Immature natural killer cell (primary cell): ENCODE measurements at regions not wholly inside any gene's neighbourhood (a gene's known extent, or its start where the extent isn't known, plus 50 kb on each side); places are given as distances from the start of the nearest gene placed in this dataset.

Source experiments
- DNase-seq, 3 donors: peaks; one replicate each; pipeline ENCODE4 v3.0.0; 2022; ENCODE audit warnings: mixed read lengths in 1 of 3
- H3K27ac Mint-ChIP-seq, 6 donors: one replicate each; pipeline ENCODE4 v1.8.0; 2020; ENCODE audit warnings: mixed read lengths in 6 of 6, mild to moderate bottlenecking in 5 of 6, inconsistent platforms in 4 of 6, moderate library complexity in 3 of 6
- H3K27me3 Mint-ChIP-seq, 3 donors: one replicate each; pipeline ENCODE4 v1.8.0; 2020 to 2021; ENCODE audit warnings: low read depth in 3 of 3, mild to moderate bottlenecking in 3 of 3, mixed read lengths in 3 of 3, moderate library complexity in 3 of 3, inconsistent platforms in 1 of 3
- H3K36me3 Mint-ChIP-seq, 3 donors: one replicate each; pipeline ENCODE4 v1.8.0; 2020; ENCODE audit warnings: mixed read lengths in 3 of 3, inconsistent platforms in 2 of 3, mild to moderate bottlenecking in 2 of 3
- H3K4me1 Mint-ChIP-seq, 2 donors: one replicate each; pipeline ENCODE4 v1.8.0; 2020; ENCODE audit warnings: inconsistent platforms in 2 of 2, mild to moderate bottlenecking in 2 of 2, mixed read lengths in 2 of 2, moderate library complexity in 1 of 2
- H3K4me3 Mint-ChIP-seq, 5 donors: one replicate each; pipeline ENCODE4 v1.8.0; 2020; ENCODE audit warnings: mild to moderate bottlenecking in 5 of 5, mixed read lengths in 5 of 5, inconsistent platforms in 3 of 5, moderate library complexity in 3 of 5
- H3K9me3 Mint-ChIP-seq, 6 donors: one replicate each; pipeline ENCODE4 v1.8.0; 2020; ENCODE audit warnings: mild to moderate bottlenecking in 6 of 6, mixed read lengths in 6 of 6, inconsistent platforms in 4 of 6, moderate library complexity in 3 of 6

- no peaks in the 10 kb centered on the region for H3K9me3 Mint-ChIP-seq
- DNase-seq = no peak
- H3K36me3 Mint-ChIP-seq = no peaks in the 10 kb centered on the region
- no peak overlapping the region for H3K4me3 Mint-ChIP-seq
- H3K4me1 Mint-ChIP-seq = no peaks in the 10 kb centered on the region
- no peak overlapping the region for H3K27ac Mint-ChIP-seq
- peaks cover 0 to 4% (median 2%) of the 10 kb centered on the region in 3 donors for H3K27me3 Mint-ChIP-seq
Observed at GRCh38 chr10:44039599-44039998, 345.3 kb downstream of the CXCL12 start.

- Mint-ChIP-seq H3K27me3 (peaks cover 0 to 7% (median 2%) of the 10 kb centered on the region in 3 donors), H3K27ac (no peak overlapping the region), H3K36me3 (no peaks in the 10 kb centered on the region), H3K4me3 (no peak overlapping the region), H3K9me3 (no peaks in the 10 kb centered on the region), H3K4me1 (no peaks in the 10 kb centered on the region)
- no peak for DNase-seq
Observed at GRCh38 chr10:44036425-44036824, 348.5 kb downstream of the CXCL12 start.

- no peak overlapping the region for H3K27ac Mint-ChIP-seq
- H3K27me3 Mint-ChIP-seq = peaks cover 0 to 7% (median 2%) of the 10 kb centered on the region in 3 donors
- H3K4me1 Mint-ChIP-seq = no peaks in the 10 kb centered on the region
- no peaks in the 10 kb centered on the region for H3K36me3 Mint-ChIP-seq
- H3K4me3 Mint-ChIP-seq = no peak overlapping the region
- DNase-seq = no peak
- no peaks in the 10 kb centered on the region for H3K9me3 Mint-ChIP-seq
Observed at GRCh38 chr10:44035474-44036197, 349.3 kb downstream of the CXCL12 start.

- no peak overlapping the region for H3K4me3 Mint-ChIP-seq
- no peak overlapping the region for H3K27ac Mint-ChIP-seq
- peaks cover 0 to 7% (median 2%) of the 10 kb centered on the region in 3 donors for H3K27me3 Mint-ChIP-seq
- no peak for DNase-seq
- H3K36me3 Mint-ChIP-seq = no peaks in the 10 kb centered on the region
- H3K9me3 Mint-ChIP-seq = no peaks in the 10 kb centered on the region
- no peaks in the 10 kb centered on the region for H3K4me1 Mint-ChIP-seq
Observed at GRCh38 chr10:44034946-44035345, 350.0 kb downstream of the CXCL12 start.

- Mint-ChIP-seq H3K27me3 (peaks cover 0 to 7% (median 2%) of the 10 kb centered on the region in 3 donors), H3K27ac (no peak overlapping the region), H3K4me1 (no peaks in the 10 kb centered on the region), H3K36me3 (no peaks in the 10 kb centered on the region), H3K9me3 (no peaks in the 10 kb centered on the region), H3K4me3 (no peak overlapping the region)
- DNase-seq = no peak
Observed at GRCh38 chr10:44033008-44033407, 351.9 kb downstream of the CXCL12 start.

- no peak for DNase-seq
- Mint-ChIP-seq H3K27ac (no peak overlapping the region), H3K4me3 (no peak overlapping the region), H3K4me1 (no peaks in the 10 kb centered on the region), H3K27me3 (peaks cover 0 to 7% (median 2%) of the 10 kb centered on the region in 3 donors), H3K36me3 (no peaks in the 10 kb centered on the region), H3K9me3 (no peaks in the 10 kb centered on the region)
Observed at GRCh38 chr10:44032216-44032615, 352.7 kb downstream of the CXCL12 start.

- no peaks in the 10 kb centered on the region for H3K9me3 Mint-ChIP-seq
- no peak overlapping the region for H3K27ac Mint-ChIP-seq
- H3K36me3 Mint-ChIP-seq = no peaks in the 10 kb centered on the region
- no peak for DNase-seq
- H3K4me3 Mint-ChIP-seq = no peak overlapping the region
- H3K27me3 Mint-ChIP-seq = peaks cover 2 to 3% (median 2%) of the 10 kb centered on the region in 3 donors
- H3K4me1 Mint-ChIP-seq = no peaks in the 10 kb centered on the region
Observed at GRCh38 chr10:44030738-44031137, 354.2 kb downstream of the CXCL12 start.

- Mint-ChIP-seq H3K9me3 (no peaks in the 10 kb centered on the region), H3K4me1 (no peaks in the 10 kb centered on the region), H3K27ac (no peak overlapping the region), H3K36me3 (no peaks in the 10 kb centered on the region), H3K27me3 (peaks cover 2 to 3% (median 2%) of the 10 kb centered on the region in 3 donors), H3K4me3 (no peak overlapping the region)
- peak; percentile 5 to 12 (median 7) for DNase-seq
Observed at GRCh38 chr10:44030132-44030531, 354.8 kb downstream of the CXCL12 start.

- Mint-ChIP-seq H3K27ac (no peak overlapping the region), H3K27me3 (peaks cover 1 to 9% (median 4%) of the 10 kb centered on the region in 3 donors), H3K36me3 (no peaks in the 10 kb centered on the region), H3K4me3 (no peak overlapping the region), H3K4me1 (no peaks in the 10 kb centered on the region), H3K9me3 (no peaks in the 10 kb centered on the region)
- no peak for DNase-seq
Observed at GRCh38 chr10:44028384-44029137, 356.3 kb downstream of the CXCL12 start.

- Mint-ChIP-seq H3K9me3 (no peaks in the 10 kb centered on the region), H3K36me3 (no peaks in the 10 kb centered on the region), H3K4me3 (no peak overlapping the region)
Observed at GRCh38 chr10:44024356-44025116, 360.4 kb downstream of the CXCL12 start.

GRCh38 chr10:44023517-44023916 is 361.4 kb downstream of the CXCL12 start:
- no peaks in the 10 kb centered on the region for H3K9me3 Mint-ChIP-seq
- no peak overlapping the region for H3K27ac Mint-ChIP-seq
- no peaks in the 10 kb centered on the region for H3K4me1 Mint-ChIP-seq
- H3K27me3 Mint-ChIP-seq = peaks cover 6 to 12% (median 6%) of the 10 kb centered on the region in 3 donors
- H3K4me3 Mint-ChIP-seq = no peak overlapping the region
- H3K36me3 Mint-ChIP-seq = no peaks in the 10 kb centered on the region
- no peak for DNase-seq

More at GRCh38 chr10:44024356-44025116, 360.4 kb downstream of the CXCL12 start:
- Mint-ChIP-seq H3K27ac (no peak overlapping the region), H3K27me3 (peaks cover 6 to 12% (median 6%) of the 10 kb centered on the region in 3 donors), H3K4me1 (no peaks in the 10 kb centered on the region)
- DNase-seq = no peak

GRCh38 chr10:44022203-44022602 is 362.7 kb downstream of the CXCL12 start:
- Mint-ChIP-seq H3K4me1 (no peaks in the 10 kb centered on the region), H3K9me3 (no peaks in the 10 kb centered on the region), H3K4me3 (no peak overlapping the region), H3K27me3 (peaks cover 6 to 14% (median 7%) of the 10 kb centered on the region in 3 donors), H3K36me3 (no peaks in the 10 kb centered on the region), H3K27ac (no peak overlapping the region)
- DNase-seq = no peak

- Mint-ChIP-seq H3K4me3 (no peak overlapping the region), H3K4me1 (no peaks in the 10 kb centered on the region), H3K27ac (no peak overlapping the region), H3K27me3 (peaks cover 5 to 14% (median 6%) of the 10 kb centered on the region in 3 donors), H3K9me3 (no peaks in the 10 kb centered on the region), H3K36me3 (no peaks in the 10 kb centered on the region)
- DNase-seq = no peak
Observed at GRCh38 chr10:44020322-44021111, 364.4 kb downstream of the CXCL12 start.
